ENCODE measurements at regions not wholly inside any gene's neighbourhood (a gene's known extent, or its start where the extent isn't known, plus 50 kb on each side); places are given as distances from the start of the nearest gene placed in this dataset.

DNA sequence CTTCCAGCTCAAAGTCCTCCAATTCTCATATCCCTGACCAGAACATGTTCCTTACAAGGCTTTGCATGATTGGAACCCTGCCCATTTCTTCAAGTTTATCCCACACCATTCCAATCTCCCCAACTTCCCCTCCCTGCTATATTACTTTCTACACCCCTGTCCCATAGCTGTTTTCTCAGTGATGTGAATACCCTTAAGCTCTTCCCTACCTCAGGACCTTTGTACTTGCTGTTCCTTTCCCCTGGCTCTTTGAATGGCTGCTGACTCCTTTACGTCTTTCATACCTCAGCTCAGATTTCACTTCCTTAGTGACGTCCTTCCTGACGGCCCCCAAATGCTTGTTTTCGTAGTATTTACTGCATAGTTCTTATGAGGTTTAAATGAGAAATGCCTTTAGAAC lies 166.2 kb upstream of the ZNF462 start:
- Histone ChIP-seq H3K27me3 (no peaks in the 10 kb centered on the region), H3K4me1 (peaks cover 7 to 10% of the 10 kb centered on the region in 2 donors), H3K36me3 (no peaks in the 10 kb centered on the region), H3K9me3 (no peaks in the 10 kb centered on the region), H3K27ac (no peak overlapping the region), H3K4me3 (replicated peaks in 1 of 3) (no peak overlapping the region)
- 89 to 90% methylated on average over 4 of the region's 4 CpGs for WGBS, 2 donors
- DNase-seq: no peak
- intact Hi-C loops (cut with DNase I): no loop called here
- no peak for TF ChIP-seq POLR2A (IDR thresholded peaks at IDR 0.05)
- TF ChIP-seq, protein P1, sequence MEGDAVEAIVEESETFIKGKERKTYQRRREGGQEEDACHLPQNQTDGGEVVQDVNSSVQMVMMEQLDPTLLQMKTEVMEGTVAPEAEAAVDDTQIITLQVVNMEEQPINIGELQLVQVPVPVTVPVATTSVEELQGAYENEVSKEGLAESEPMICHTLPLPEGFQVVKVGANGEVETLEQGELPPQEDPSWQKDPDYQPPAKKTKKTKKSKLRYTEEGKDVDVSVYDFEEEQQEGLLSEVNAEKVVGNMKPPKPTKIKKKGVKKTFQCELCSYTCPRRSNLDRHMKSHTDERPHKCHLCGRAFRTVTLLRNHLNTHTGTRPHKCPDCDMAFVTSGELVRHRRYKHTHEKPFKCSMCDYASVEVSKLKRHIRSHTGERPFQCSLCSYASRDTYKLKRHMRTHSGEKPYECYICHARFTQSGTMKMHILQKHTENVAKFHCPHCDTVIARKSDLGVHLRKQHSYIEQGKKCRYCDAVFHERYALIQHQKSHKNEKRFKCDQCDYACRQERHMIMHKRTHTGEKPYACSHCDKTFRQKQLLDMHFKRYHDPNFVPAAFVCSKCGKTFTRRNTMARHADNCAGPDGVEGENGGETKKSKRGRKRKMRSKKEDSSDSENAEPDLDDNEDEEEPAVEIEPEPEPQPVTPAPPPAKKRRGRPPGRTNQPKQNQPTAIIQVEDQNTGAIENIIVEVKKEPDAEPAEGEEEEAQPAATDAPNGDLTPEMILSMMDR (IDR thresholded peaks at IDR 0.05): no peak

DNA sequence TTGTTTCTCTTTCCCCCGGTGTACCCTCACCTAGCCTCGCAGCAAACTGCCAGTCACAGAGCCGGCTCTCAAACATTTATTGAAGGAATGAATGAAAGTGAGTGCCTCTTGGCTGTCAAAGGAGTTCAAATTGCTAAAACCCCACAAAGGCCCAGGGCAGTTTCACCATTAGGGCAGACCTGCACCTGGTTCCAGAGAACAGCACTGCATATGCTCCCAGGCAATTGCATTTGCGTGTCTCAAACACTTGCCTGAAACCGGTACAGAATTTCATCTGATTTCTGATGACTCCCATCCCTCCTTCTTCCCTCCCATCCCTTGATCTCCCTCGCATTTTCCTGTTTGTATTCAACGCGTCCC lies 165.6 kb upstream of the ZNF462 start:
- 49 to 52% methylated on average over 8 of the region's 8 CpGs for WGBS, 2 donors

DNA sequence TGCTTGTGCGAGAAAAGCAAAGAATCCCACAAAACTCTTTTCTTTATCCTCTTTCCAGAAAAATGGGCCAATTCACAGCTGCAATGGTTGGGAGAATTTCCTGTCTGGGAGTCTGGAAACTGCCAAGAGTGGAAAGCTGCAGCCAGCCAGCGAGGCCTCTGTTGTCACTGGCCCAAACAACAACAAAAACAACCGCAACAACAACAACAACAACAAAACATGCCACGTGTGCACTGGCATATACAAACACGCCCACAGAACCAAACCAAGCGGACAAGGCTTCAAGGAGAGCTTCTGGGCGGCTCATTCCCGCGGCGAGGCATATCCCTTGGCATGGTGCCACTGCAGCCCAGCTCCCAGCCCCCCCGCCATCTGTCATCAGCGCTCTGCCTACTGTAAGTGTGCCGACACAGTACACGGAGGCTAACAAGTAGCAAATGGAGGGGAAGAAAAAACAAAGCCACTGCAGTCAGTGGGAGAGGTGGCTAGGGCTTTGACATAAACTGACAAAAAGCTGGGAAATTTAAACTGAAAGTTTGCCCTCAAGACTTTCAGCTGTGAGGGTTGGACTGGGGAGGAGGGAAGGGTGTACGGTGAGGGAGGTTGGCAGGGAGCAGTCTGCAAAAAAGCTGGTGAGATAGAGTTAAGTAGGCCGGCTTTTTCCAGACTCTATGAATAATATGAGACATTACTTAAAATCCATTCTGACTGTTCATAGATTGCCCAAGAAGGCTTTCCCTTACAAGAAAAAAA lies 165.0 kb upstream of the ZNF462 start:
- peak overlapping the region in 1 of 3 donors; percentile 14 for H3K4me3 ChIP-seq (replicated peaks in 1 of 3)
- no peaks in the 10 kb centered on the region for H3K9me3 ChIP-seq
- H3K27ac ChIP-seq: peak overlapping the region in 2 of 3 donors; percentile 34 to 52
- TF ChIP-seq POLR2A (IDR thresholded peaks at IDR 0.05): no peak
- TF ChIP-seq, protein P1 (IDR thresholded peaks at IDR 0.05): no peak
- H3K36me3 ChIP-seq: no peaks in the 10 kb centered on the region
- WGBS, 2 donors: 12 to 25% methylated on average over 16 of the region's 16 CpGs
- intact Hi-C loops (cut with DNase I): no loop called here
- H3K27me3 ChIP-seq: no peaks in the 10 kb centered on the region
- DNase-seq: peak; percentile 88 to 91
- peaks cover 7 to 10% of the 10 kb centered on the region in 2 donors for H3K4me1 ChIP-seq

More for the DNA sequence above, 165.6 kb upstream of the ZNF462 start:
- peaks cover 7 to 10% of the 10 kb centered on the region in 2 donors for H3K4me1 ChIP-seq
- H3K4me3 ChIP-seq (replicated peaks in 1 of 3): no peak overlapping the region
- H3K27ac ChIP-seq: peak overlapping the region in 2 of 3 donors; percentile 34 to 52
- no peak for DNase-seq
- no peaks in the 10 kb centered on the region for H3K27me3 ChIP-seq
- TF ChIP-seq POLR2A (IDR thresholded peaks at IDR 0.05): no peak
- TF ChIP-seq, protein P1 (IDR thresholded peaks at IDR 0.05): no peak
- intact Hi-C loops (cut with DNase I): no loop called here
- no peaks in the 10 kb centered on the region for H3K36me3 ChIP-seq
- H3K9me3 ChIP-seq: no peaks in the 10 kb centered on the region

DNA sequence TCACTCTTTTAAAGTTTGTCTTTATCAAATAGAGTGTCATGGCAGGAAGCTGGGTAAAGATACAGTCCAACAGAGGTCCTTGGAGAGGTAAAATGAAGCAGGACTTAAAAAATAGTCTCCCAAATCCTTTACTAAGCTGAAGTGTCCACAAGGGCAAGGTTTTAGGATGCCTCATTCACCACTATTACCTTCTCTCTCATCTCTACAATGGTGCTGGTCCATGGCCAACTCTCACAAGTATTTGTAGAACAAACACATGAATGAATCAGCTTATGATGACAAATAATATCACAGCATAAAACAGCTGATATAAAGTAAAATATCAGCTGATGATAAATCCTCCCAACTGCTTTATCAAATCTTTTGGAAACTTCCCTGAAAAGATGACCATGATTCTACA lies 162.3 kb upstream of the ZNF462 start:
- Histone ChIP-seq H3K4me3 (replicated peaks in 1 of 3) (no peak overlapping the region), H3K4me1 (peaks cover 7 to 10% of the 10 kb centered on the region in 2 donors), H3K36me3 (no peaks in the 10 kb centered on the region), H3K27ac (no peak overlapping the region), H3K27me3 (no peaks in the 10 kb centered on the region), H3K9me3 (no peaks in the 10 kb centered on the region)
- DNase-seq: no peak
- intact Hi-C loops (cut with DNase I): no loop called here
- TF ChIP-seq, protein P1 (IDR thresholded peaks at IDR 0.05): no peak
- no peak for TF ChIP-seq POLR2A (IDR thresholded peaks at IDR 0.05)

DNA sequence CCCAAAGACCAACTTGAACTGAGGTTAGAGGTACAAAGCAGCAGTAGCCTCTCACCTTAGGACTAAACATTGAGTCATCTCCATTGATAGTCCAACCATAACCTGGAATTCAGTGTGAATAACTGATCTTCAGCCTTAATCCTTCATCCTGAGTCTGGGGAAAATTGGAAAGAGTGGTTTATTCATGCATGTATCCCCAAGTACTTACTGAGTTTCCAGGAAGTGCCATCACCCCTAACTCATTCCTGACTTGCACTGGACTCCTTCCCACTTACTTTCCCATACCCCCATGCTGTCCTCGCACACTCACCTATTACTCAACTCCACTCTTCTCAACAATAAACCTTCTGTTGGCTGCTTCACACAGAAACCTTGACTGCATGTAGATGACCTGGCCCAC lies 161.4 kb upstream of the ZNF462 start:
- peaks cover 7 to 10% of the 10 kb centered on the region in 2 donors for H3K4me1 ChIP-seq
- H3K27ac ChIP-seq: no peak overlapping the region
- H3K27me3 ChIP-seq: no peaks in the 10 kb centered on the region
- WGBS, 2 donors: 91 to 95% methylated on average over 1 of the region's 1 CpG
- no peak for DNase-seq
- H3K36me3 ChIP-seq: no peaks in the 10 kb centered on the region
- no peak for TF ChIP-seq POLR2A (IDR thresholded peaks at IDR 0.05)
- TF ChIP-seq, protein P1 (IDR thresholded peaks at IDR 0.05): no peak
- H3K4me3 ChIP-seq (replicated peaks in 1 of 3): no peak overlapping the region
- no peaks in the 10 kb centered on the region for H3K9me3 ChIP-seq
- intact Hi-C loops (cut with DNase I): no loop called here
